ENCODE measurements at regions not wholly inside any gene's neighbourhood (a gene's known extent, or its start where the extent isn't known, plus 50 kb on each side); places are given as distances from the start of the nearest gene placed in this dataset.

DNA sequence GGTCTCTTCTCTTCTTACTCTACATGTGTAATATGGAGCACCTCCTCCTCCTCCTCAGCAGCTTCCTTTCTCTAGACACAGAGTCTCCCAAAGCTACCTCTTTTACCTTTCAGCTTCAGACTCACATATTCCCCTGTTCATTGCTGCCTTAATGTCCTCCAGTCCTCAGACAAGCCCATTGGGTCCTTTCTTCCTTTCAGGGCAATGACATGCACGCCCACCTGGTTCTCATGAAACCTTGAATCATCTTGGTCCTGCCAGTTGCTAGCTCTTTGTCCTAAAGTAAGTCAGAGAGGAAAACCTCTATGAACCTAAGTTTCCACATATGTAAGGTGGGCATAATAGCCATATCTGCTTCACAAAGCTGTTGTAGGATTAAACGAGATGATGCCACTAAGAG is 227.0 kb downstream of the RPS24 start:
- TF ChIP-seq, protein P1, sequence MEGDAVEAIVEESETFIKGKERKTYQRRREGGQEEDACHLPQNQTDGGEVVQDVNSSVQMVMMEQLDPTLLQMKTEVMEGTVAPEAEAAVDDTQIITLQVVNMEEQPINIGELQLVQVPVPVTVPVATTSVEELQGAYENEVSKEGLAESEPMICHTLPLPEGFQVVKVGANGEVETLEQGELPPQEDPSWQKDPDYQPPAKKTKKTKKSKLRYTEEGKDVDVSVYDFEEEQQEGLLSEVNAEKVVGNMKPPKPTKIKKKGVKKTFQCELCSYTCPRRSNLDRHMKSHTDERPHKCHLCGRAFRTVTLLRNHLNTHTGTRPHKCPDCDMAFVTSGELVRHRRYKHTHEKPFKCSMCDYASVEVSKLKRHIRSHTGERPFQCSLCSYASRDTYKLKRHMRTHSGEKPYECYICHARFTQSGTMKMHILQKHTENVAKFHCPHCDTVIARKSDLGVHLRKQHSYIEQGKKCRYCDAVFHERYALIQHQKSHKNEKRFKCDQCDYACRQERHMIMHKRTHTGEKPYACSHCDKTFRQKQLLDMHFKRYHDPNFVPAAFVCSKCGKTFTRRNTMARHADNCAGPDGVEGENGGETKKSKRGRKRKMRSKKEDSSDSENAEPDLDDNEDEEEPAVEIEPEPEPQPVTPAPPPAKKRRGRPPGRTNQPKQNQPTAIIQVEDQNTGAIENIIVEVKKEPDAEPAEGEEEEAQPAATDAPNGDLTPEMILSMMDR (IDR thresholded peaks at IDR 0.05), result no peak
- no peak for TF ChIP-seq POLR2A (IDR thresholded peaks at IDR 0.05)

Data from tibial nerve (tissue), 3 donors.